IPS-15b (cell line): ENCODE measurements at regions not wholly inside any gene's neighbourhood (a gene's known extent, or its start where the extent isn't known, plus 50 kb on each side); places are given as distances from the start of the nearest gene placed in this dataset.
"Not testable (repeated sequence)": the region's sequence is repeated elsewhere in the genome, so short reads cannot be mapped to it uniquely, and the experiment has no call there.

Experiments
- H3K27me3 ChIP-seq: one replicate; pipeline ENCODE4 v1.6.1; 2013; ENCODE audit warnings: low read length; ENCODE audit not compliant: control insufficient read depth, insufficient read depth
- H3K36me3 ChIP-seq: one replicate; pipeline ENCODE4 v1.6.1; 2013; ENCODE audit warnings: low read length; ENCODE audit not compliant: control insufficient read depth, insufficient read depth
- H3K4me1 ChIP-seq: one replicate; pipeline ENCODE4 v1.6.1; 2013; ENCODE audit warnings: mild to moderate bottlenecking, low read length; ENCODE audit not compliant: control insufficient read depth, insufficient read depth
- H3K4me3 ChIP-seq: one replicate; pipeline ENCODE4 v1.5.1; 2013; ENCODE audit warnings: low read depth, low read length
- H3K9ac ChIP-seq: one replicate; pipeline ENCODE4 v1.6.1; 2013; ENCODE audit warnings: low read depth, mild to moderate bottlenecking, low read length
- H3K9me3 ChIP-seq: one replicate; pipeline ENCODE4 v1.6.1; 2013; ENCODE audit warnings: mild to moderate bottlenecking, low read length; ENCODE audit not compliant: control insufficient read depth, insufficient read depth

- no peaks in the 10 kb centered on the region for H3K9me3 ChIP-seq
- H3K36me3 ChIP-seq, result no peaks in the 10 kb centered on the region
- H3K27me3 ChIP-seq, result no peaks in the 10 kb centered on the region
- H3K4me3 ChIP-seq, result no peak overlapping the region
- H3K9ac ChIP-seq, result no peak overlapping the region
- H3K4me1 ChIP-seq, result peaks cover 3% of the 10 kb centered on the region
Measured at GRCh38 chr15:70518201-70519003, 245.0 kb downstream of the UACA start.

GRCh38 chr15:70517194-70517590 lies 246.2 kb downstream of the UACA start:
- Histone ChIP-seq H3K36me3 (no peaks in the 10 kb centered on the region), H3K4me3 (no peak overlapping the region), H3K9ac (no peak overlapping the region), H3K4me1 (peaks cover 3% of the 10 kb centered on the region), H3K9me3 (no peaks in the 10 kb centered on the region), H3K27me3 (no peaks in the 10 kb centered on the region)

- H3K36me3 ChIP-seq, result no peaks in the 10 kb centered on the region
- peaks cover 3% of the 10 kb centered on the region for H3K4me1 ChIP-seq
- no peak overlapping the region for H3K4me3 ChIP-seq
- H3K27me3 ChIP-seq, result no peaks in the 10 kb centered on the region
- no peak overlapping the region for H3K9ac ChIP-seq
- no peaks in the 10 kb centered on the region for H3K9me3 ChIP-seq
Measured at GRCh38 chr15:70516408-70517193, 246.8 kb downstream of the UACA start.

GRCh38 chr15:70514251-70514650 lies 249.1 kb downstream of the UACA start:
- no peaks in the 10 kb centered on the region for H3K36me3 ChIP-seq
- peaks cover 3% of the 10 kb centered on the region for H3K4me1 ChIP-seq
- H3K9ac ChIP-seq, result no peak overlapping the region
- H3K27me3 ChIP-seq, result no peaks in the 10 kb centered on the region
- H3K9me3 ChIP-seq, result no peaks in the 10 kb centered on the region
- no peak overlapping the region for H3K4me3 ChIP-seq

GRCh38 chr15:70513819-70514218 lies 249.5 kb downstream of the UACA start:
- no peaks in the 10 kb centered on the region for H3K9me3 ChIP-seq
- H3K4me1 ChIP-seq, result peaks cover 3% of the 10 kb centered on the region
- no peaks in the 10 kb centered on the region for H3K36me3 ChIP-seq
- H3K4me3 ChIP-seq, result no peak overlapping the region
- no peaks in the 10 kb centered on the region for H3K27me3 ChIP-seq
- no peak overlapping the region for H3K9ac ChIP-seq

GRCh38 chr15:70512772-70513362 lies 250.5 kb downstream of the UACA start:
- H3K36me3 ChIP-seq, result no peaks in the 10 kb centered on the region
- no peak overlapping the region for H3K9ac ChIP-seq

GRCh38 chr15:70511972-70512587 lies 251.3 kb downstream of the UACA start:
- H3K4me1 ChIP-seq, H3K9ac ChIP-seq, H3K9me3 ChIP-seq, H3K27me3 ChIP-seq, H3K36me3 ChIP-seq, H3K4me3 ChIP-seq: not testable (repeated sequence)

More at GRCh38 chr15:70512772-70513362, 250.5 kb downstream of the UACA start:
- Histone ChIP-seq H3K9me3 (no peaks in the 10 kb centered on the region), H3K27me3 (no peaks in the 10 kb centered on the region), H3K4me3 (no peak overlapping the region), H3K4me1 (peaks cover 8% of the 10 kb centered on the region)

- H3K9ac ChIP-seq, result no peak overlapping the region
- peaks cover 15% of the 10 kb centered on the region for H3K4me1 ChIP-seq
- no peaks in the 10 kb centered on the region for H3K36me3 ChIP-seq
- no peak overlapping the region for H3K4me3 ChIP-seq
- H3K27me3 ChIP-seq, result no peaks in the 10 kb centered on the region
- H3K9me3 ChIP-seq, result no peaks in the 10 kb centered on the region
Measured at GRCh38 chr15:70510433-70510832, 252.9 kb downstream of the UACA start.

GRCh38 chr15:70509731-70510143 lies 253.6 kb downstream of the UACA start:
- Histone ChIP-seq H3K27me3 (no peaks in the 10 kb centered on the region), H3K4me3 (no peak overlapping the region), H3K9me3 (no peaks in the 10 kb centered on the region), H3K9ac (no peak overlapping the region), H3K36me3 (no peaks in the 10 kb centered on the region), H3K4me1 (peaks cover 19% of the 10 kb centered on the region)

GRCh38 chr15:70509282-70509662 lies 254.1 kb downstream of the UACA start:
- Histone ChIP-seq H3K36me3 (no peaks in the 10 kb centered on the region), H3K9ac (no peak overlapping the region), H3K9me3 (no peaks in the 10 kb centered on the region), H3K27me3 (no peaks in the 10 kb centered on the region), H3K4me3 (no peak overlapping the region), H3K4me1 (peaks cover 23% of the 10 kb centered on the region)

GRCh38 chr15:70508561-70509281 lies 254.6 kb downstream of the UACA start:
- Histone ChIP-seq H3K4me3 (no peak overlapping the region), H3K27me3 (no peaks in the 10 kb centered on the region), H3K36me3 (no peaks in the 10 kb centered on the region), H3K9ac (no peak overlapping the region), H3K4me1 (peaks cover 24% of the 10 kb centered on the region), H3K9me3 (no peaks in the 10 kb centered on the region)
